ENCODE measurements at regions not wholly inside any gene's neighbourhood (a gene's known extent, or its start where the extent isn't known, plus 50 kb on each side); places are given as distances from the start of the nearest gene placed in this dataset.
A peak's percentile ranks its signal among the peaks of the same experiment; 100 is the strongest.
"Not testable (repeated sequence)": the region's sequence is repeated elsewhere in the genome, so short reads cannot be mapped to it uniquely, and the experiment has no call there.

- H2AFZ ChIP-seq (ENCODE audit: control insufficient read depth, low read length); H3K4me1 ChIP-seq (ENCODE audit: control insufficient read depth, extremely low read depth, insufficient read depth, low read length); H3K79me2 ChIP-seq (ENCODE audit: control insufficient read depth, insufficient read depth, low read length); H4K20me1 ChIP-seq (ENCODE audit: control insufficient read depth, extremely low read depth, insufficient read depth, low read length); H3K9ac ChIP-seq (ENCODE audit: control insufficient read depth, extremely low read depth, insufficient read depth, low read length); H3K27ac ChIP-seq (ENCODE audit: control insufficient read depth, insufficient read depth, low read length); H3K4me3 ChIP-seq (ENCODE audit: control insufficient read depth in 2 of 3, extremely low read depth in 1 of 3, insufficient read depth in 2 of 3, low read depth in 1 of 3, low read length in 3 of 3); H3K36me3 ChIP-seq (ENCODE audit: control insufficient read depth in 2 of 2, extremely low read depth in 1 of 2, insufficient read depth in 2 of 2, low read length in 2 of 2); H3K9me3 ChIP-seq (ENCODE audit: control insufficient read depth, low read depth, low read length); H3K4me2 ChIP-seq (ENCODE audit: control insufficient read depth, extremely low read depth, insufficient read depth, low read depth, low read length); H3K27me3 ChIP-seq (ENCODE audit: control insufficient read depth, extremely low read depth, insufficient read depth, low read length); H3K9me1 ChIP-seq (ENCODE audit: control insufficient read depth, extremely low read depth, insufficient read depth, low read length): not testable (repeated sequence)
- DNase-seq (ENCODE audit: low read depth, low spot score) (peak; percentile 44), FAIRE-seq (peak; percentile 87)
- TF ChIP-seq CTCF (optimal IDR thresholded peaks at IDR 0.05 in 1 of 3, IDR thresholded peaks at IDR 0.05 in 1 of 3, conservative IDR thresholded peaks at IDR 0.05 in 1 of 3; ENCODE audit: extremely low read depth in 1 of 3, insufficient read depth in 2 of 3, low read length in 3 of 3), result peak; percentile 31 to 48 (median 42)
- dilution Hi-C loops (cut with MboI; ENCODE audit: extremely low pct_ligation_motif_present, low sequenced_read_pairs), result loop anchor here (25.0 kb wide), 1 partner anchor 223 kb away; the partner anchor contains the start of gene ZNF22
Observed at GRCh38 chr10:45235260-45235769, 80.1 kb downstream of the OR13A1 start.

GRCh38 chr10:45235798-45236220, 79.6 kb downstream of the OR13A1 start:
- Histone ChIP-seq H2AFZ (ENCODE audit: control insufficient read depth, low read length) (no peak overlapping the region), H3K9ac (ENCODE audit: control insufficient read depth, extremely low read depth, insufficient read depth, low read length) (no peak overlapping the region), H3K79me2 (ENCODE audit: control insufficient read depth, insufficient read depth, low read length) (no peaks in the 10 kb centered on the region), H3K27me3 (ENCODE audit: control insufficient read depth, extremely low read depth, insufficient read depth, low read length) (no peaks in the 10 kb centered on the region), H3K9me3 (ENCODE audit: control insufficient read depth, low read depth, low read length) (no peaks in the 10 kb centered on the region), H3K4me3 (ENCODE audit: control insufficient read depth in 2 of 3, extremely low read depth in 1 of 3, insufficient read depth in 2 of 3, low read depth in 1 of 3, low read length in 3 of 3) (no peak overlapping the region), H3K4me2 (ENCODE audit: control insufficient read depth, extremely low read depth, insufficient read depth, low read depth, low read length) (no peak overlapping the region), H3K4me1 (ENCODE audit: control insufficient read depth, extremely low read depth, insufficient read depth, low read length) (no peaks in the 10 kb centered on the region), H3K27ac (ENCODE audit: control insufficient read depth, insufficient read depth, low read length) (no peak overlapping the region), H4K20me1 (ENCODE audit: control insufficient read depth, extremely low read depth, insufficient read depth, low read length) (no peaks in the 10 kb centered on the region), H3K36me3 (ENCODE audit: control insufficient read depth in 2 of 2, extremely low read depth in 1 of 2, insufficient read depth in 2 of 2, low read length in 2 of 2) (no peaks in the 10 kb centered on the region), H3K9me1 (ENCODE audit: control insufficient read depth, extremely low read depth, insufficient read depth, low read length) (no peaks in the 10 kb centered on the region)
- DNase-seq (ENCODE audit: low read depth, low spot score), result no peak
- no peak for FAIRE-seq
- dilution Hi-C loops (cut with MboI; ENCODE audit: extremely low pct_ligation_motif_present, low sequenced_read_pairs), result loop anchor here (25.0 kb wide), 1 partner anchor 224 kb away; the partner anchor contains the start of gene ZNF22
- TF ChIP-seq CTCF (optimal IDR thresholded peaks at IDR 0.05 in 1 of 3, IDR thresholded peaks at IDR 0.05 in 1 of 3, conservative IDR thresholded peaks at IDR 0.05 in 1 of 3; ENCODE audit: extremely low read depth in 1 of 3, insufficient read depth in 2 of 3, low read length in 3 of 3) (no peak), EZH2 (IDR thresholded peaks at IDR 0.05; ENCODE audit: low read length) (no peak)

All from keratinocyte (primary cell).